HepG2 (cell line): ENCODE measurements at regions not wholly inside any gene's neighbourhood (a gene's known extent, or its start where the extent isn't known, plus 50 kb on each side); places are given as distances from the start of the nearest gene placed in this dataset.

Source experiments
- ATAC-seq: fragments of 200-7000 bp; cut with Tn5 transposase; 3 replicates; pipeline ENCODE4 v1.9.1; 2020; ENCODE audit warnings: mild to moderate bottlenecking, moderate library complexity
- BruUV-seq: library from RNA; stranded (reverse); fragments of 400-500 nt; replicated peaks from 2 replicates; lab custom pipeline; 2021; lab: Mats Ljungman, UMichigan
- CTCF ChIA-PET: fragments of 300-600 bp; formaldehyde crosslinking; extraction: SDS; loops from one replicate; lab custom pipeline; 2021; ENCODE audit warnings: low total read pairs, inconsistent platforms, low intra/inter-chr PET ratio; lab: Yijun Ruan, JAX
- POLR2A ChIA-PET: fragments of 350-600 bp; sonication (Branson Sonifier 250); formaldehyde crosslinking; loops from one replicate; lab custom pipeline; 2020; ENCODE audit warnings: antibody characterized with exemption, inconsistent platforms; lab: Yijun Ruan, JAX
- DNase-seq: peaks from one replicate; pipeline ENCODE4 v3.0.0-alpha.2; 2015; ENCODE audit warnings: low spot score
- FAIRE-seq: peaks from 3 replicates; lab custom pipeline; 2011; peaks lifted over from hg19 to GRCh38; lab: Jason Lieb, UNC
- H2AFZ ChIP-seq: one replicate; pipeline ENCODE4 v1.6.1; 2011; ENCODE audit warnings: low read length, inconsistent platforms
- H3K27ac ChIP-seq: fragments of 300-600 bp; 3 replicates; pipeline ENCODE4 v1.8.0; 2011; ENCODE audit warnings: mixed run types, mild to moderate bottlenecking, mixed read lengths, low read length, inconsistent platforms; ENCODE audit not compliant: insufficient read depth; ENCODE audit errors: extremely low read length
- H3K27me3 ChIP-seq, 2 experiments: fragments of 200-600 bp in 1 of 2; 2 replicates in 1 of 2; 3 replicates in 1 of 2; pipeline versions ENCODE4 v1.6.0 to v1.8.0; 2011; ENCODE audit warnings: low read length in 2 of 2, mild to moderate bottlenecking in 2 of 2, moderate library complexity in 2 of 2, inconsistent platforms in 1 of 2; ENCODE audit not compliant: insufficient read depth in 2 of 2, control insufficient read depth in 1 of 2
- H3K36me3 ChIP-seq, 2 experiments: fragments of 200-600 bp in 1 of 2; replicated peaks in 1 of 2; 2 replicates in 1 of 2; 3 replicates in 1 of 2; pipeline versions ENCODE4 v1.5.1 to v1.8.0; 2011; ENCODE audit warnings: low read length in 2 of 2, inconsistent platforms in 1 of 2; ENCODE audit not compliant: insufficient read depth in 2 of 2, control insufficient read depth in 1 of 2
- H3K4me1 ChIP-seq: 2 replicates; pipeline ENCODE4 v1.5.1; 2012; ENCODE audit warnings: low read length, inconsistent platforms; ENCODE audit not compliant: insufficient read depth
- H3K4me2 ChIP-seq: 2 replicates; pipeline ENCODE4 v1.6.0; 2011; ENCODE audit warnings: low read depth, low read length, inconsistent platforms
- H3K4me3 ChIP-seq, 3 experiments: fragments of 200-600 bp in 1 of 3; sonication (generic), shearing (Covaris generic) in 1 of 3; replicated peaks in 1 of 3; 2 replicates each; pipeline ENCODE4 v1.5.1; 2011 to 2016; ENCODE audit warnings: low read length in 3 of 3, inconsistent platforms in 2 of 3, low read depth in 2 of 3, mild to moderate bottlenecking in 2 of 3, control low read depth in 1 of 3, mixed read lengths in 1 of 3; ENCODE audit not compliant: insufficient read depth in 1 of 3
- H3K79me2 ChIP-seq: one replicate; pipeline ENCODE4 v1.6.1; 2011; ENCODE audit warnings: low read length, inconsistent platforms; ENCODE audit not compliant: insufficient read depth
- H3K9ac ChIP-seq: 2 replicates; pipeline ENCODE4 v1.6.0; 2011; ENCODE audit warnings: mild to moderate bottlenecking, low read depth, low read length, inconsistent platforms; ENCODE audit not compliant: insufficient read depth
- H3K9me3 ChIP-seq: 2 replicates; pipeline ENCODE4 v1.5.1; 2012; ENCODE audit warnings: mild to moderate bottlenecking, low read length
- H4K20me1 ChIP-seq: 2 replicates; pipeline ENCODE4 v1.6.0; 2011; ENCODE audit warnings: inconsistent platforms, mild to moderate bottlenecking, low read length, moderate library complexity; ENCODE audit not compliant: insufficient read depth
- ATAD3A ChIP-seq: sonication (generic); formaldehyde crosslinking; IDR thresholded peaks from 2 replicates; pipeline ENCODE4 v1.4.0; 2020; ENCODE audit warnings: missing genetic modification reagents
- CCDC6 ChIP-seq: sonication (generic); formaldehyde crosslinking; IDR thresholded peaks from 2 replicates; pipeline ENCODE4 v1.8.1; 2022; ENCODE audit warnings: mild to moderate bottlenecking, missing genetic modification reagents, moderate library complexity
- FLYWCH1 ChIP-seq: sonication (generic); formaldehyde crosslinking; IDR thresholded peaks from 2 replicates; pipeline ENCODE4 v1.8.1; 2023; ENCODE audit warnings: mild to moderate bottlenecking, missing genetic modification reagents
- KMT2B ChIP-seq: IDR thresholded peaks from 2 replicates; pipeline ENCODE4 v1.6.1; 2016; ENCODE audit warnings: missing genetic modification reagents, missing compliant biosample characterization
- POLR2AphosphoS5 ChIP-seq: IDR thresholded peaks from 2 replicates; pipeline ENCODE4 v1.6.1; 2012; ENCODE audit warnings: low read depth, low read length
- RAD21 ChIP-seq: fragments of 450-650 bp; formaldehyde crosslinking; IDR thresholded peaks from 2 replicates; pipeline ENCODE4 v1.5.0; 2020; ENCODE audit warnings: mild to moderate bottlenecking
- RAD51 ChIP-seq: fragments of 450-650 bp; IDR thresholded peaks from 2 replicates; pipeline ENCODE4 v1.6.1; 2016; ENCODE audit warnings: borderline replicate concordance
- SMAD1 ChIP-seq: sonication (generic); formaldehyde crosslinking; IDR thresholded peaks from 2 replicates; pipeline ENCODE4 v1.4.0; 2020; ENCODE audit warnings: missing genetic modification reagents, low read depth, mild to moderate bottlenecking, borderline replicate concordance
- SP1 ChIP-seq, 2 experiments: fragments of 450-650 bp in 1 of 2; sonication (generic) in 1 of 2; formaldehyde crosslinking in 1 of 2; IDR thresholded peaks; 2 replicates each; pipeline versions ENCODE4 v1.4.0 to v1.6.1; 2016 to 2020; ENCODE audit warnings: missing genetic modification reagents in 1 of 2
- STAG1 ChIP-seq: sonication (generic); formaldehyde crosslinking; IDR thresholded peaks from 2 replicates; pipeline ENCODE4 v1.4.0; 2020; ENCODE audit warnings: missing genetic modification reagents
- ZFP36 ChIP-seq: fragments of 150-350 bp; IDR thresholded peaks from 2 replicates; pipeline ENCODE4 v1.6.1; 2018; ENCODE audit warnings: borderline replicate concordance, low read length, low read depth; ENCODE audit not compliant: partially characterized antibody
- ZNF264 ChIP-seq: sonication (generic); formaldehyde crosslinking; IDR thresholded peaks from 2 replicates; pipeline ENCODE4 v1.4.0; 2020; ENCODE audit warnings: missing genetic modification reagents
- whole genome bisulfite sequencing: methylation state at CpG from one replicate; pipeline ENCODE4 v1.1.6; 2017; ENCODE audit warnings: low lambda C conversion rate; 5-methylcytosine and 5-hydroxymethylcytosine counted together
- in situ Hi-C: cut with HindIII; loops from 2 replicates; pipeline ENCODE4 v1.10.0; 2017; ENCODE audit warnings: low pct_unique_long_range_greater_than_20kb; ENCODE audit not compliant: extremely low pct_ligation_motif_present
- intact Hi-C: fragments of 100-400 bp; cut with micrococcal nuclease; formaldehyde crosslinking; loops from one replicate; pipeline ENCODE4 v1.10.0; 2022; ENCODE audit not compliant: unreplicated experiment
- TF ChIP-seq, protein P1 (sequence below): sonication (generic); formaldehyde crosslinking; conservative IDR thresholded peaks from 2 replicates; pipeline ENCODE4 v1.4.0; 2020; ENCODE audit warnings: missing genetic modification reagents

DNA sequence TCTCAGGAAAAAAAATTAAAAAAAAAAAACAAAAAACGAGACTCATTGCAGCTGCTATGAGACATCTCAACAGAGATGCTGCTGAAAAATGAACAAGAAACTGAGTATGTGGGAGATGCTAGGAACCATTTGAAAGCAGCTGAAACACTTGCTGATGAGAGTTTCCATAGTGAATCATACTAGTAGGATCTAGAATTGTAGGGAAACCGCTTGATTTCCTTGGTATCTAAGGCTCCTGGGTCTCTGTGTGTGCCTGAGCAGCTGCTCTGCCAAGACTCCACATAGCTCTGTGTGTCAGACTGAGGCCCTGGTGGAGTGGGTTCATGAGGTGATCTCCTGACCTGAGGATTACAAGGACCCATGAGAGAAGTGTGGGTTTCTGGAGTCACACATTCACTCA, 313.4 kb upstream of the NECTIN3 start:
- no TSS peak for BruUV-seq
- ChIA-PET CTCF (no interaction called here), POLR2A (interaction anchor here (0.8 kb wide), 1 partner anchor 15 kb away, joined by 3 read pairs; no protein-coding TSS in a partner anchor)
- H3K4me3 ChIP-seq, result no peak overlapping the region
- in situ Hi-C loops, result no loop called here
- no peak overlapping the region for H3K27ac ChIP-seq
- H3K36me3 ChIP-seq, result no peaks in the 10 kb centered on the region
- peaks cover 33% of the 10 kb centered on the region for H3K4me1 ChIP-seq
- no peaks in the 10 kb centered on the region for H4K20me1 ChIP-seq
- 48% methylated on average over 2 of the region's 2 CpGs for WGBS
- no peaks in the 10 kb centered on the region for H3K79me2 ChIP-seq
- ATAC-seq, result no peak
- no peaks in the 10 kb centered on the region for H3K9me3 ChIP-seq
- no peak for DNase-seq
- intact Hi-C loops, result no loop called here
- no peak overlapping the region for H3K9ac ChIP-seq
- no peaks in the 10 kb centered on the region for H3K27me3 ChIP-seq
- H3K4me2 ChIP-seq, result no peak overlapping the region
- FAIRE-seq, result no peak
- TF ChIP-seq RAD51 (no peak), SMAD1 (CRISPR knock-in tag) (no peak), CCDC6 (CRISPR knock-in tag) (no peak), POLR2AphosphoS5 (no peak), ZFP36 (no peak), SP1 (IDR thresholded peaks at IDR 0.05) (no peak), SP1 (CRISPR knock-in tag; IDR thresholded peaks at IDR 0.05) (no peak), RAD21 (CRISPR knock-in tag) (no peak), KMT2B (CRISPR knock-in tag) (no peak), ATAD3A (CRISPR knock-in tag) (no peak), FLYWCH1 (CRISPR knock-in tag) (no peak), ZNF264 (CRISPR knock-in tag) (no peak), STAG1 (CRISPR knock-in tag) (no peak)
- TF ChIP-seq, protein P1, sequence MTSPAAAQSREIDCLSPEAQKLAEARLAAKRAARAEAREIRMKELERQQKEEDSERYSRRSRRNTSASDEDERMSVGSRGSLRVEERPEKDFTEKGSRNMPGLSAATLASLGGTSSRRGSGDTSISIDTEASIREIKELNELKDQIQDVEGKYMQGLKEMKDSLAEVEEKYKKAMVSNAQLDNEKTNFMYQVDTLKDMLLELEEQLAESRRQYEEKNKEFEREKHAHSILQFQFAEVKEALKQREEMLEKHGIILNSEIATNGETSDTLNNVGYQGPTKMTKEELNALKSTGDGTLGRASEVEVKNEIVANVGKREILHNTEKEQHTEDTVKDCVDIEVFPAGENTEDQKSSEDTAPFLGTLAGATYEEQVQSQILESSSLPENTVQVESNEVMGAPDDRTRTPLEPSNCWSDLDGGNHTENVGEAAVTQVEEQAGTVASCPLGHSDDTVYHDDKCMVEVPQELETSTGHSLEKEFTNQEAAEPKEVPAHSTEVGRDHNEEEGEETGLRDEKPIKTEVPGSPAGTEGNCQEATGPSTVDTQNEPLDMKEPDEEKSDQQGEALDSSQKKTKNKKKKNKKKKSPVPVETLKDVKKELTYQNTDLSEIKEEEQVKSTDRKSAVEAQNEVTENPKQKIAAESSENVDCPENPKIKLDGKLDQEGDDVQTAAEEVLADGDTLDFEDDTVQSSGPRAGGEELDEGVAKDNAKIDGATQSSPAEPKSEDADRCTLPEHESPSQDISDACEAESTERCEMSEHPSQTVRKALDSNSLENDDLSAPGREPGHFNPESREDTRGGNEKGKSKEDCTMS, result no peak
- TF ChIP-seq, all 625 proteins: peak for 0
- no peak overlapping the region for H2AFZ ChIP-seq
